DMS79 (cell line): ENCODE measurements at regions not wholly inside any gene's neighbourhood (a gene's known extent, or its start where the extent isn't known, plus 50 kb on each side); places are given as distances from the start of the nearest gene placed in this dataset.

ENCODE experiments used
- DNase-seq: peaks from one replicate; lab custom pipeline; 2025; lab: John Stamatoyannopoulos, UW

GRCh38 chr12:115857923-115858322 lies 419.6 kb downstream of the MED13L start:
- no peak for DNase-seq

- no peak for DNase-seq
These were observed 420.2 kb downstream of the MED13L start for GRCh38 chr12:115857160-115857920.

DNA sequence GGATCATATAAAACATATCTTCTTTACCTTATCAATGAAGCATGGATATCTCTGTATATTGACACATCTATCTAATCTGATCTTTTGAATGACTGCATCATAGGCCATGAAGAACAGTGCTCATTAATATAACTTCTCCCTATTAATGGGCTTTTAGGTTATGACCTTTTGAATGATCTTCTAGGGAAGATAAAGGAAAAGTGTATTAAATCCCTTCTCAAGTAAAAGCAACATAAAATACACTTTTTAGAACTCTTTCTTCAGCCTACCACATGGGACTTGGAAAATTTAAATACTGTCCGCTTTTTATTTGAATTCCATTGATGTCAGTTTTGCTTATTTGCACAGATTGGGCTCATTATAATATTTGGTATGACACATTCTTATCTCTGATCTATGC lies 425.4 kb downstream of the MED13L start:
- no peak for DNase-seq

- DNase-seq, result no peak
These were observed 426.5 kb downstream of the MED13L start for GRCh38 chr12:115850957-115851356.

GRCh38 chr12:115849262-115849943 lies 428.1 kb downstream of the MED13L start:
- DNase-seq, result no peak

- no peak for DNase-seq
These were observed 430.1 kb downstream of the MED13L start for GRCh38 chr12:115847398-115847797.

GRCh38 chr12:115846516-115846915 lies 431.0 kb downstream of the MED13L start:
- DNase-seq, result no peak

DNA sequence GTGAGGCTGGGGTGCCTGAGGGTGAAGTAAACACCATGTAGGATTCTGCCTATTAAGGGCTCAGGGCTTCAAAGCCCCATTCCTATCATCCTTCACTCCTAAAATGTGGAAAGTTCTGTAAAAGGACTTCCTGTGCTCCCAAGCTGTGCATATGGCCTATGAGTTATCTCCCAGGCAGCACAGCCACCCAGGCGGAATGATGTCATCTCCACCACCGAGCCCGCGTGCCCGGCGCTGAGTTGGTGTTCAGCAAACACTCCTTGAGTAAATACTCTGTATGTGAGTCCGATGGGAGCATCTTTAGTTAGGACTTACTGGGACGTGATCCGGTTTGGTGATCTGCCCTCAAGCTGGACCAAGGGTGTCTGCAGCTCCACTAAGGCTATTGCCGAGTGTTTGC lies 437.3 kb downstream of the MED13L start:
- DNase-seq, result no peak

DNA sequence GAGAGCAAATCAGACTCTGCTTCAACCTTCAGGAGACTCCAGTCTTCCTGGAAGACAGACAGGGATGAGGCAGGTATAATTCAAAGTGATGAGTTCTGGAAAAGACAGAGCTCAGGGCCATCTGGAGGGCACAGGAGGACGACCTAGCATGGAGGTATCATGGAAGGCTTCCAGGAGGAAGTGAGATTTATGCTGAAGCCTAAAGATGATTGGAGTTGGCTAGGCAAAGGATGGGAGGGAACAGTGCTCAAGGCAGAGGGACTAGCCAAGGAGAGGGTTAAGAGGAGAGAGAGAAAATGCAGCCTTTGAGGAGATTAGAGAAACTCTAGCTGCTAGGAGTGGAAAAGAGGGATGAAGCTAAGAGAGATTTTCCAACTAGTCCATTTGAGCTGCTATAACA lies 438.5 kb downstream of the MED13L start:
- DNase-seq, result no peak

- no peak for DNase-seq
These were observed 440.3 kb downstream of the MED13L start for GRCh38 chr12:115837220-115837619.

DNA sequence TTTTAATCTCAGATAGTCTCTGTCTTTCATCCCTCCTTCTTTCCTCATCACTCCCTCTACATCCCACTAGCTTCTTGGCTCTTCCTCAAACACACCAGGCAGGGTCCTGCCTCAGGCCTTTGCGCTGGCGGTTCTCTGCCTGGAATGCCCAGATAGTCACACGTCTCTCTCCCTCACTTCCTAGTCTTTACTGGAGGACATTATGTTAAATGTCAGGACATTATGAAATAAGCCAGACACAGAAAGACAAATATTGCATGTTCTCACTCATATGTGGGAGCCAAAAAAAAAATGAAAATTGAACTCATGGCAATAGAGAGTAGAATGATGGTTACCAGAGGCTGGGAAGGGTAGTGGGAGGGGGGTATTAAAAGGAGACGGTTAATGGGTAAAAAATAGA lies 442.0 kb downstream of the MED13L start:
- DNase-seq, result no peak

DNA sequence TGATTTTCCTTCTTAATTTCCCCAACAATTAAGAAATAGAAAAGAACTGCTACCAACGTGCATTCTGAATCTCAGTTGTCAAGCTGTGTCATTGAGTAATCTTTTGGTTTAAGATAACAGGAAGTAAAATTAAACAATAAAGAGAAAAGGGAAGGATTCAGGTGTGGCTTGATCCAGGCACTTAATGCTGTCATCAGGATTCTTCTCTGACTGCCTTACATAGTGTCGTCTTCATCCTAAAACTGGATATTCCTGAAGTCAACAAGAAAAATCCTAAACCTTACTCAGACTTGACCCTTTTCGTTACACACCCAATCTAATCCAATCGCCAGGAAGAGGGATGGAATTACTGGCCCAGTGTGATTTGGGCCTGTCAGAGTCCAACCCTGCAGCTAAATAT lies 443.8 kb downstream of the MED13L start:
- no peak for DNase-seq

DNA sequence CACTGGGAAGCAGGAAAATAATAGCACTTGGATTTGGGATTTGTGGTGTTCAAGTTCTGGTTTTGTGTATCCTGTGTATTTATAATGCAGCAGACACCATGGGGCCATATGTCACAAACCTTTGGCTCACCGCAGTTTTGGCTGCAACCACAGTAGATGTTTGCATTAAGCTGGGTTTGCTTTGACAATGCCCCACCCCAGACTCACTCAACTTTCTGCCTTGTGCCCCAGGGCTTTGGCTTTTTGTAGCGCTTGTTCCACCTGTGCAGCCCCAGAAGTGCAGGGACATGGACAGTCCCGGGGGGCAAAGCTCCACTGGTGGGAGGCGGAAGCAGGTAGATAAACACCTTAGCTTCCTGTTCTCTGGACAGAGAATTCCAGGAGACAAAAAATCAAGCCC lies 446.9 kb downstream of the MED13L start:
- DNase-seq, result no peak

- DNase-seq, result no peak
These were observed 447.4 kb downstream of the MED13L start for GRCh38 chr12:115830070-115830469.

GRCh38 chr12:115828168-115828567 lies 449.3 kb downstream of the MED13L start:
- no peak for DNase-seq

DNA sequence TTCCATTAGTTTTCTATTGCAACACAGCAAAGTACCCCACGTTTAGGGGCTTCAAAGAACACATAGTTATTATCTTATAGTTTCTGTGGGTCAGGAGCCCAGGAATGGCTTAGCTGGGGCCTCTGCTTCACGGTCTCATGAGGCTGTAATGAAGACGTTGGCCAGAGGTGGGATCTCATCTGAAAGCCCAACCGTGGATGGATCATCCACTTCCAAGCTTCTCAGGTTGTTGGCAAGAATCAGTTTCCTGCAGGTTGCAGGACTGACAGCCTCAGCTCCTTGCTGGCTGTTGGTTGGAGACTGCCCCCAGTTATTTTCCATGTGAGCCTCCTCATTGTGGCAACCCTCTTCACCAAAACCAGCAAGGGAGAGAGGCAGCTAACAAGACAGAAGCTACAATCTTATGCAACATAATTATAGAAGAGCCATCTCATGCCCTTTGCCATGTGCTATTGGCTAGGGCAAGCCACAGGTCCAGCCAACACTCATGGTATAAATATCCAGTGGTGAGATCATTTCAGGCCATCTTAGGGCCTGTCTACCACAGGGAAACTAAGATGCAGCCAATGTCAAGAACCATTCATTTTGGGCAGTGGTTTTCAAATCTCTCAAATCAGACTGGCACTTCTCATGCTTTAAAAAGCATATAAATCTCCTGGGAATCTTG lies 452.4 kb downstream of the MED13L start:
- no peak for DNase-seq

- DNase-seq, result no peak
These were observed 453.9 kb downstream of the MED13L start for GRCh38 chr12:115823635-115824034.

DNA sequence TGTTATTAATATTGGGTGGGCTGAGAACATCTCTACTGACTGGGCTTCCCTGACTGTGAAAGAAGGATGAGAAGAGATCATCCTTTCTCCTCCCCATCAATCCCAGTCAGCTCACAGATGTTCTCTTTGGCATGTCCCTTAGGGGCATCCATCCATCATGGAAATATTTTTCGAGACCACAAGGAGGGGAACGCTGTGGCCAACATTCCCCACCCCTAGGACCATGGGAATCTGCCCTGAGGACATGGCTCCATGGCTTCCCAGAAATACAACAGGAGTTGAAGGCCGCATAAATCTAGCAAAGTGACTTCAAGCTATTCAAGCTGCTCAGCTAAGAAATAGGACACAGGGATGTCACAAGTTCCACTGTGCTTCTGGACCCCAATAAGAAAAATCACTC lies 456.8 kb downstream of the MED13L start:
- DNase-seq, result no peak

- no peak for DNase-seq
These were observed 458.5 kb downstream of the MED13L start for GRCh38 chr12:115818973-115819372.

DNA sequence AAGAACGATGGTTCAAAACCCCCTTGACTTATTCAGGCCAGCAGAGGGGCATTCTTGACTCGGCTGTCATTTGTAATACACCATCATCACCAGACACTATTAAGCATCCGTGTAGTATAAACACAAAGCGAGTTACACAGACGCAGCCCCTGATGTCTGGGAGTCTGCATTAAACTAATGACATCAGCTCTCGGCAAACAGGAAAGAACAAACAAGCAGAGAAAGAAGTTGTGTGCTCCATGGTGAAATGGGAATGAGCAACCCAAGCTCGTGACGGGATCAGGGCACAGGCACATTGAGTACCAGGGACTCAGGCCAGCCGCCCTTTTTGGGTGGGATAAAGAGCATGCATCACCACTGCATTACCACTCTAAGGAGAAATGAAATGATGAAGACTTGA lies 460.1 kb downstream of the MED13L start:
- no peak for DNase-seq

GRCh38 chr12:115815924-115816323 lies 461.6 kb downstream of the MED13L start:
- DNase-seq, result no peak

DNA sequence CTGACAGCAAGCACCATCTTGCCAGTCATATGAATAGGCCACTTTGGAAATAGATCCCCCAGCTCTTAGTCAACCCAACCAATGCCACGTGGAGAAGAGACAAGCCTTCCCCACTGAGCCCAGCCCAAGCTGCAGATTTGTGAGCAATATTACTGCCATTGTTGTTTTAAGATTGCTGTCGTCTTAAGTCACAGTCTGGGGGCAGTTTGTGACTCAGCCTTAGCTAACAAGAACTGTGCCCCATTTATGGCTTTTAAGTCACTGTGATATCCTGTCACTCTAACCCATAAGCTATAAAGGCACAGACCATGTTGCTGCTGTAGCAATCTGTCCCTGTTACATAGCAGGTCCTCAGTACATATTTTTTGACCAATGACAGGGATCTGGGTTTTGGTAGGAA lies 464.2 kb downstream of the MED13L start:
- no peak for DNase-seq

GRCh38 chr12:115811929-115812328 lies 465.6 kb downstream of the MED13L start:
- DNase-seq, result no peak
